T-helper 1 cell treated with Interleukin-12 subunit alpha and Interleukin-12 subunit beta and Interleukin-4 antibody, amounts not matched to agents 30 ng/mL and 1 ng/mL, for 36 hours (primary cell): ENCODE measurements at regions not wholly inside any gene's neighbourhood (a gene's known extent, or its start where the extent isn't known, plus 50 kb on each side); places are given as distances from the start of the nearest gene placed in this dataset.
"Not testable (repeated sequence)": the region's sequence is repeated elsewhere in the genome, so short reads cannot be mapped to it uniquely, and the experiment has no call there.

Experiments used
- intact Hi-C: fragments of 100-400 bp; cut with micrococcal nuclease; formaldehyde crosslinking; loops from one replicate; pipeline ENCODE4 v1.15.1; 2024

GRCh38 chr6:27775796-27776184 lies 136.4 kb downstream of the OR2B2 start:
- intact Hi-C loops = no loop called here

GRCh38 chr6:27775138-27775795 lies 136.9 kb downstream of the OR2B2 start:
- intact Hi-C loops = not testable (repeated sequence)

GRCh38 chr6:27774264-27774600 lies 138.0 kb downstream of the OR2B2 start:
- intact Hi-C loops = not testable (repeated sequence)

GRCh38 chr6:27773542-27774263 lies 138.5 kb downstream of the OR2B2 start:
- intact Hi-C loops = loop anchor here (2.0 kb wide), 1 partner anchor 129 kb away; no protein-coding TSS in a partner anchor

- intact Hi-C loops = loop anchor here (1.0 to 2.0 kb wide), 6 partner anchors 19 to 460 kb away; partner anchors contain the start of gene POM121L2
These were observed 139.8 kb downstream of the OR2B2 start for GRCh38 chr6:27772261-27773001.

GRCh38 chr6:27771235-27771634 lies 141.0 kb downstream of the OR2B2 start:
- intact Hi-C loops = no loop called here

- intact Hi-C loops = no loop called here
These were observed 141.5 kb downstream of the OR2B2 start for GRCh38 chr6:27770724-27771123.

GRCh38 chr6:27768556-27768955 lies 143.6 kb downstream of the OR2B2 start:
- intact Hi-C loops = no loop called here

- intact Hi-C loops = no loop called here
These were observed 144.3 kb downstream of the OR2B2 start for GRCh38 chr6:27767851-27768250.

GRCh38 chr6:27766405-27766804 lies 145.8 kb downstream of the OR2B2 start:
- intact Hi-C loops = no loop called here

- intact Hi-C loops = no loop called here
These were observed 147.1 kb downstream of the OR2B2 start for GRCh38 chr6:27765028-27765590.

GRCh38 chr6:27761391-27761790 lies 150.8 kb downstream of the OR2B2 start:
- intact Hi-C loops = no loop called here

- intact Hi-C loops = no loop called here
These were observed 151.7 kb downstream of the OR2B2 start for GRCh38 chr6:27760464-27760863.

GRCh38 chr6:27759930-27760329 lies 152.3 kb downstream of the OR2B2 start:
- intact Hi-C loops = loop anchor here (10.0 kb wide), 1 partner anchor 595 kb away; no protein-coding TSS in a partner anchor

GRCh38 chr6:27758491-27758890 lies 153.7 kb downstream of the OR2B2 start:
- intact Hi-C loops = loop anchor here (10.0 kb wide), 1 partner anchor 596 kb away; no protein-coding TSS in a partner anchor

GRCh38 chr6:27757307-27757706 lies 154.9 kb downstream of the OR2B2 start:
- intact Hi-C loops = loop anchor here (10.0 kb wide), 1 partner anchor 597 kb away; no protein-coding TSS in a partner anchor

GRCh38 chr6:27755768-27756167 lies 156.4 kb downstream of the OR2B2 start:
- intact Hi-C loops = loop anchor here (10.0 kb wide), 1 partner anchor 599 kb away; no protein-coding TSS in a partner anchor

GRCh38 chr6:27754408-27754782 lies 157.8 kb downstream of the OR2B2 start:
- intact Hi-C loops = loop anchor here (5.0 to 10.0 kb wide), 6 partner anchors 162 to 1582 kb away; partner anchors contain the start of gene HMGN4

- intact Hi-C loops = loop anchor here (1.0 to 10.0 kb wide), 24 partner anchors 18 to 1582 kb away; partner anchors contain the start of genes ABT1, HMGN4 and ZNF184
These were observed 158.4 kb downstream of the OR2B2 start for GRCh38 chr6:27753668-27754407.

- intact Hi-C loops = loop anchor here (1.0 to 10.0 kb wide), 20 partner anchors 14 to 1580 kb away; partner anchors contain the start of genes ABT1, HMGN4, POM121L2 and ZNF391
These were observed 159.9 kb downstream of the OR2B2 start for GRCh38 chr6:27752038-27752885.
